WTC11 (cell line): ENCODE measurements at regions not wholly inside any gene's neighbourhood (a gene's known extent, or its start where the extent isn't known, plus 50 kb on each side); places are given as distances from the start of the nearest gene placed in this dataset.

ENCODE experiments used
- ATAC-seq: fragments of 200-7000 bp; cut with Tn5 transposase; 2 replicates; pipeline ENCODE4 v1.10.0; 2021; ENCODE audit warnings: mild to moderate bottlenecking, moderate library complexity
- CTCF ChIA-PET: fragments of 300-600 bp; sonication (Branson Sonifier 250); formaldehyde crosslinking; loops from one replicate; lab custom pipeline; 2021; ENCODE audit warnings: antibody characterized with exemption; lab: Charles Lee
- POLR2A ChIA-PET: fragments of 350-600 bp; sonication (Branson Sonifier 250); formaldehyde crosslinking; loops from one replicate; lab custom pipeline; 2021; ENCODE audit warnings: antibody characterized with exemption; lab: Charles Lee
- DNase-seq: peaks from one replicate; pipeline ENCODE4 v3.0.0; 2021; ENCODE audit warnings: low spot score
- H3K27ac Mint-ChIP-seq: 2 replicates; pipeline ENCODE4 v1.8.0; 2021; ENCODE audit warnings: mixed read lengths
- H3K27me3 Mint-ChIP-seq: 2 replicates; pipeline ENCODE4 v1.8.0; 2021; ENCODE audit warnings: low read depth, mild to moderate bottlenecking, moderate library complexity, mixed read lengths
- H3K36me3 Mint-ChIP-seq: 2 replicates; pipeline ENCODE4 v1.8.0; 2021; ENCODE audit warnings: mixed read lengths
- H3K4me1 Mint-ChIP-seq: 2 replicates; pipeline ENCODE4 v1.8.0; 2022; ENCODE audit warnings: mixed read lengths
- H3K4me3 Mint-ChIP-seq: 2 replicates; pipeline ENCODE4 v1.8.0; 2021; ENCODE audit warnings: mild to moderate bottlenecking, moderate library complexity, mixed read lengths
- H3K9me3 Mint-ChIP-seq: 2 replicates; pipeline ENCODE4 v1.8.0; 2021; ENCODE audit warnings: mixed read lengths
- ELF4 ChIP-seq: sonication (generic); formaldehyde crosslinking; IDR thresholded peaks from 2 replicates; pipeline ENCODE4 v1.8.1; 2022; ENCODE audit warnings: low read depth, mild to moderate bottlenecking, moderate library complexity, missing genetic modification reagents
- EMX1 ChIP-seq: fragments of 250-450 bp; sonication (Bioruptor Pico); IDR thresholded peaks from 2 replicates; pipeline ENCODE4 v1.8.0; 2021; ENCODE audit warnings: mild to moderate bottlenecking
- FOXK1 ChIP-seq: sonication (generic); formaldehyde crosslinking; IDR thresholded peaks from 2 replicates; pipeline ENCODE4 v1.8.0; 2022; ENCODE audit warnings: mild to moderate bottlenecking, moderate library complexity, missing genetic modification reagents
- IRF2 ChIP-seq: sonication (generic); formaldehyde crosslinking; IDR thresholded peaks from 2 replicates; pipeline ENCODE4 v1.8.0; 2022; ENCODE audit warnings: low read depth, missing genetic modification reagents, borderline replicate concordance
- KAT7 ChIP-seq: sonication (generic); formaldehyde crosslinking; IDR thresholded peaks from 2 replicates; pipeline ENCODE4 v1.8.1; 2023; ENCODE audit warnings: missing genetic modification reagents, mild to moderate bottlenecking, borderline replicate concordance
- MYBL2 ChIP-seq: sonication (generic); formaldehyde crosslinking; IDR thresholded peaks from 2 replicates; pipeline ENCODE4 v1.8.1; 2023; ENCODE audit warnings: mild to moderate bottlenecking, moderate library complexity, missing genetic modification reagents
- NFYB ChIP-seq: sonication (generic); formaldehyde crosslinking; conservative IDR thresholded peaks from 2 replicates; pipeline ENCODE4 v1.8.0; 2022; ENCODE audit warnings: low read depth, missing genetic modification reagents
- RORB ChIP-seq: fragments of 250-450 bp; sonication (Bioruptor Pico); IDR thresholded peaks from 2 replicates; pipeline ENCODE4 v1.9.0; 2021; ENCODE audit warnings: mild to moderate bottlenecking
- ZBTB21 ChIP-seq: sonication (generic); formaldehyde crosslinking; IDR thresholded peaks from 2 replicates; pipeline ENCODE4 v1.8.1; 2023; ENCODE audit warnings: mild to moderate bottlenecking, missing genetic modification reagents, borderline replicate concordance
- ZNF138 ChIP-seq: sonication (generic); formaldehyde crosslinking; conservative IDR thresholded peaks from 2 replicates; pipeline ENCODE4 v1.8.1; 2022; ENCODE audit warnings: mild to moderate bottlenecking, moderate library complexity, missing genetic modification reagents
- ZNF263 ChIP-seq: sonication (generic); formaldehyde crosslinking; IDR thresholded peaks from 2 replicates; pipeline ENCODE4 v1.8.1; 2022; ENCODE audit warnings: low read depth, mild to moderate bottlenecking, moderate library complexity, missing genetic modification reagents
- ZNF396 ChIP-seq: fragments of 250-450 bp; sonication (Bioruptor Pico); IDR thresholded peaks from 2 replicates; pipeline ENCODE4 v1.8.0; 2021; ENCODE audit warnings: mild to moderate bottlenecking, moderate library complexity, borderline replicate concordance
- TF ChIP-seq, protein P1 (sequence below): sonication (generic); formaldehyde crosslinking; IDR thresholded peaks from 2 replicates; pipeline ENCODE4 v1.8.1; 2022; ENCODE audit warnings: low read depth, mild to moderate bottlenecking, moderate library complexity, missing genetic modification reagents, borderline replicate concordance
- TF ChIP-seq, protein P2 (sequence below): fragments of 250-450 bp; sonication (Bioruptor Pico); IDR thresholded peaks from 2 replicates; pipeline ENCODE4 v1.8.0; 2021; ENCODE audit warnings: mild to moderate bottlenecking
- TF ChIP-seq, protein P3 (sequence below): sonication (generic); formaldehyde crosslinking; IDR thresholded peaks from 2 replicates; pipeline ENCODE4 v1.8.1; 2023; ENCODE audit warnings: mild to moderate bottlenecking, missing genetic modification reagents
- TF ChIP-seq, protein P4 (sequence below): fragments of 250-450 bp; sonication (Bioruptor Pico); conservative IDR thresholded peaks from 2 replicates; pipeline ENCODE4 v1.9.0; 2021; ENCODE audit warnings: mild to moderate bottlenecking
- TF ChIP-seq, protein P5 (sequence below): sonication (generic); formaldehyde crosslinking; conservative IDR thresholded peaks from 2 replicates; pipeline ENCODE4 v1.8.1; 2023; ENCODE audit warnings: mild to moderate bottlenecking, low read depth, missing genetic modification reagents, moderate library complexity
- TF ChIP-seq, protein P6 (sequence below): sonication (generic); formaldehyde crosslinking; IDR thresholded peaks from 2 replicates; pipeline ENCODE4 v1.8.0; 2022; ENCODE audit warnings: mild to moderate bottlenecking, missing genetic modification reagents
- TF ChIP-seq, protein P7 (sequence below): sonication (generic); formaldehyde crosslinking; IDR thresholded peaks from 2 replicates; pipeline ENCODE4 v1.8.0; 2023; ENCODE audit warnings: mild to moderate bottlenecking, missing genetic modification reagents

DNA sequence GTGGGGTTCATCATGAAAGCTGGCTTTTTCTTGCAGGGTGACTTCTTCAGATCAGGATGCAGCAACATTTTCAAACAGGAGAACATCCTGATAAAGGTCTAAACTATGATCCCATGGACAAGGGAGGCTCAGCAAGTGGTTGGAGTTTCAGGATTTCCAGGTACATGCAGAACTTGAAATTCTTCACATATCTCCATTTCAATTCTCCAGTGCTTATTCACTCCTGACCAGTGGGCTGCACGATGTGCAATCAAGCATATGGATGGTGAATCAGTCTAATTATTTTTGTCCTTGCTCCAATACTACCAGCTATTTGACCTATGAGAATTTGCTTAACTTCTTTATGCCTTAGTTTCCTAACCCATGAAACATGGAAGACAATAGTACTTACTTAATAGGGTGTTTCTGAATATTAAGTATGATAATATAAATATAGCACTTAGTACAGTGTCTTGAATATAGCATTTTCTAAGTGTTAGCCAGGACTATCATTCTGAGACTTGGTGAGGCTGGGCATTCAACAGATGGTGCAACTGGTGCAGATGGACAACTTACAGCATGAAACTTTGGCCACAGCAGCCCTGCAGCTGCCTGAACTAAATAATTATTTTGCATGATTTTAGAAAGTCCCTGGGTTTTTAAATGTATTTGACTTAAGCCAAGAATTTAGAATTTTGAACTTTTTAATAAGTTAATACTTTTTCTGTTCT is 92.4 kb downstream of the HPGD start:
- DNase-seq (no peak), ATAC-seq (no peak)
- ChIA-PET POLR2A (no interaction called here), CTCF (no interaction called here)
- Mint-ChIP-seq H3K4me3 (no peak overlapping the region), H3K36me3 (no peaks in the 10 kb centered on the region), H3K27ac (no peak overlapping the region), H3K4me1 (peaks cover 7% of the 10 kb centered on the region), H3K27me3 (peaks cover 25% of the 10 kb centered on the region), H3K9me3 (peaks cover 4% of the 10 kb centered on the region)
- TF ChIP-seq, protein P1, sequence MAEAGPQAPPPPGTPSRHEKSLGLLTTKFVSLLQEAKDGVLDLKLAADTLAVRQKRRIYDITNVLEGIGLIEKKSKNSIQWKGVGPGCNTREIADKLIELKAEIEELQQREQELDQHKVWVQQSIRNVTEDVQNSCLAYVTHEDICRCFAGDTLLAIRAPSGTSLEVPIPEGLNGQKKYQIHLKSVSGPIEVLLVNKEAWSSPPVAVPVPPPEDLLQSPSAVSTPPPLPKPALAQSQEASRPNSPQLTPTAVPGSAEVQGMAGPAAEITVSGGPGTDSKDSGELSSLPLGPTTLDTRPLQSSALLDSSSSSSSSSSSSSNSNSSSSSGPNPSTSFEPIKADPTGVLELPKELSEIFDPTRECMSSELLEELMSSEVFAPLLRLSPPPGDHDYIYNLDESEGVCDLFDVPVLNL (CRISPR knock-in tag), result no peak

DNA sequence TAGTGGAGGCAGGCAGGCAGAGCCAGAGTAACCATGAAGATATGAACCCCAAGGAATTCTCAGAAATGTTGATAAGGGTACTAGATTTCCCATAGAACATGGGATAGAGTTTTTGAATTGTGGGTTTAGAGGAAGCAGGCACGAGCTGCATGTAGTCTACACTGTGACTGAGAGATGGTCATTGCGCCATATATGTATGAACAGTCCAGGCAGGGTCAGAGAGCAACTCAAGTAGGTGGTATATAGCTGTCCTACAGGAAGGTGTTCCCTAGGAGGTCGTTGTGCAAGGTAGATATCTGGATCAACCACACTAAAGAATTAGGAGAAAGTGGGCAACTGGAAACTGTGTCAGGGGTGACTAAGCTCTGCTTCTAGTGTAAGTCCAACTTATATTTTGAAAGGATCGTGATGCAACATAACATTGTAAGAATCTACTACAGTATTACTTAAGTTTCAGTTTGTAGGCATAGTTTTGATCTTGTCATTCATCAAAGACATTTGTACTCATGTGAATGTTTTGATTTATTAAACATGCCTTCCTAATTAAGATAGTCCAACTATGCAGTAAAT is 94.6 kb downstream of the HPGD start:
- ChIA-PET CTCF (no interaction called here), POLR2A (no interaction called here)
- Mint-ChIP-seq H3K27me3 (peaks cover 7% of the 10 kb centered on the region), H3K4me3 (no peak overlapping the region), H3K36me3 (no peaks in the 10 kb centered on the region), H3K27ac (no peak overlapping the region), H3K9me3 (peaks cover under 1% of the 10 kb centered on the region; the same call in 1 of the 2 replicates)
- ATAC-seq, result no peak
- TF ChIP-seq, protein P2, sequence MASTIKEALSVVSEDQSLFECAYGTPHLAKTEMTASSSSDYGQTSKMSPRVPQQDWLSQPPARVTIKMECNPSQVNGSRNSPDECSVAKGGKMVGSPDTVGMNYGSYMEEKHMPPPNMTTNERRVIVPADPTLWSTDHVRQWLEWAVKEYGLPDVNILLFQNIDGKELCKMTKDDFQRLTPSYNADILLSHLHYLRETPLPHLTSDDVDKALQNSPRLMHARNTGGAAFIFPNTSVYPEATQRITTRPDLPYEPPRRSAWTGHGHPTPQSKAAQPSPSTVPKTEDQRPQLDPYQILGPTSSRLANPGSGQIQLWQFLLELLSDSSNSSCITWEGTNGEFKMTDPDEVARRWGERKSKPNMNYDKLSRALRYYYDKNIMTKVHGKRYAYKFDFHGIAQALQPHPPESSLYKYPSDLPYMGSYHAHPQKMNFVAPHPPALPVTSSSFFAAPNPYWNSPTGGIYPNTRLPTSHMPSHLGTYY, result no peak
- TF ChIP-seq, protein P3, sequence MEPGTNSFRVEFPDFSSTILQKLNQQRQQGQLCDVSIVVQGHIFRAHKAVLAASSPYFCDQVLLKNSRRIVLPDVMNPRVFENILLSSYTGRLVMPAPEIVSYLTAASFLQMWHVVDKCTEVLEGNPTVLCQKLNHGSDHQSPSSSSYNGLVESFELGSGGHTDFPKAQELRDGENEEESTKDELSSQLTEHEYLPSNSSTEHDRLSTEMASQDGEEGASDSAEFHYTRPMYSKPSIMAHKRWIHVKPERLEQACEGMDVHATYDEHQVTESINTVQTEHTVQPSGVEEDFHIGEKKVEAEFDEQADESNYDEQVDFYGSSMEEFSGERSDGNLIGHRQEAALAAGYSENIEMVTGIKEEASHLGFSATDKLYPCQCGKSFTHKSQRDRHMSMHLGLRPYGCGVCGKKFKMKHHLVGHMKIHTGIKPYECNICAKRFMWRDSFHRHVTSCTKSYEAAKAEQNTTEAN (CRISPR knock-in tag), result no peak
- TF ChIP-seq NFYB (no peak), RORB (no peak), ZNF138 (CRISPR knock-in tag) (no peak)
- TF ChIP-seq, all 79 proteins: peak for 0
- DNase-seq, result no peak
- no peaks in the 10 kb centered on the region for H3K4me1 Mint-ChIP-seq

DNA sequence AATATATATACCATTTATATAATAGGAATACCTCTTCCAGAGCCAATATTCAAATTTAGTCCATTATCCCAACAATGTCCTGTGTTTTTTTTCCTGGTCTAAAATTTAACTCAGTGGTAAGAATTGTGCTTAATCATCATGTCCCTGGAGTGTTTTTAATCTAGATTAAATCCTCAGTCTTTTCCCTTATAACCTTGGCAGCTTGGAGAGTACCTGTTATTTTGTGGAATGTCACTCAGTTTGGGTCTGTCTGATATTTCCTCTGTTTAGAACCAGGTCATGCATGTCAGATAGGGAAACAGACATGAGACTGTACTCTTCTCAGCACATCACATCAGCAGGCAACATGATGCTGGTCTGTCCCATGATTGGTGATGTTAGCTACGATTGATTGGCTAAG is 96.6 kb downstream of the HPGD start:
- ATAC-seq (no peak), DNase-seq (no peak)
- H3K9me3 Mint-ChIP-seq, result no peaks in the 10 kb centered on the region
- no peak overlapping the region for H3K27ac Mint-ChIP-seq
- no peak overlapping the region for H3K4me3 Mint-ChIP-seq
- H3K36me3 Mint-ChIP-seq, result no peaks in the 10 kb centered on the region
- H3K27me3 Mint-ChIP-seq, result no peaks in the 10 kb centered on the region; the same call in 1 of the 2 replicates
- POLR2A ChIA-PET, result no interaction called here
- no peaks in the 10 kb centered on the region for H3K4me1 Mint-ChIP-seq
- CTCF ChIA-PET, result no interaction called here
- TF ChIP-seq KAT7, result no peak
- TF ChIP-seq ZBTB21 (CRISPR knock-in tag), result no peak
- TF ChIP-seq, protein P4, sequence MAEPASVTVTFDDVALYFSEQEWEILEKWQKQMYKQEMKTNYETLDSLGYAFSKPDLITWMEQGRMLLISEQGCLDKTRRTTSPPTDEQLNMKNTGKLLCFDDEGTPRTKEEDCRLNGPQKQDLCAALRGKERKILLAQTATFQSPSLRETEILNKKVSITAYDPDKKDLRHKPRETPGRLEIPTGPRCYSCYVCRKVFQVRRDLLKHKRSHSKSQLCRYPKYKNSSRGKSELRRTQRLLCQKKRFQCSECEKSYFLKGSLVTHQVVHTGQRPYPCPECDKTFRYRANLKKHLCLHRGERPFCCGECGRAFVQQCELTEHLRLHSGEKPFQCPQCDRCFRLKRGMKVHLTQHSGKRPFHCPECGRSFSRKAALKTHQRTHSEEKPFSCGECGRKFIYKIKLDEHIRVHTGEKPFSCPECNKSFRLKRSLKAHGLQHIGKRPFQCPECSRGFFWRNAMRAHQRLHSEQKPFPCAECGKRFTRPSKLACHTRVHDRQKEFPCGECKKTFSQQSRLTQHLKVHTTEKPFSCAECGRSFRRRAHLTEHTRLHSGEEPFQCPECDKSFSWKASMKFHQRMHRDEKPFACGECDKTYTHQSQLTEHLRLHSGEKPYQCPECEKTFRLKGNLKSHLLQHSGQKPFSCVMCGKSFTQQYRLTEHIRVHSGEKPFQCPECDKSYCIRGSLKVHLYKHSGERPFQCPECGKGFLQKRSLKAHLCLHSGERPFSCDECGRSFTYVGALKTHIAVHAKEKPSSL, result no peak
- no peak for TF ChIP-seq ZNF396 (CRISPR knock-in tag)
- TF ChIP-seq ZNF263 (CRISPR knock-in tag), result no peak
- TF ChIP-seq, protein P5, sequence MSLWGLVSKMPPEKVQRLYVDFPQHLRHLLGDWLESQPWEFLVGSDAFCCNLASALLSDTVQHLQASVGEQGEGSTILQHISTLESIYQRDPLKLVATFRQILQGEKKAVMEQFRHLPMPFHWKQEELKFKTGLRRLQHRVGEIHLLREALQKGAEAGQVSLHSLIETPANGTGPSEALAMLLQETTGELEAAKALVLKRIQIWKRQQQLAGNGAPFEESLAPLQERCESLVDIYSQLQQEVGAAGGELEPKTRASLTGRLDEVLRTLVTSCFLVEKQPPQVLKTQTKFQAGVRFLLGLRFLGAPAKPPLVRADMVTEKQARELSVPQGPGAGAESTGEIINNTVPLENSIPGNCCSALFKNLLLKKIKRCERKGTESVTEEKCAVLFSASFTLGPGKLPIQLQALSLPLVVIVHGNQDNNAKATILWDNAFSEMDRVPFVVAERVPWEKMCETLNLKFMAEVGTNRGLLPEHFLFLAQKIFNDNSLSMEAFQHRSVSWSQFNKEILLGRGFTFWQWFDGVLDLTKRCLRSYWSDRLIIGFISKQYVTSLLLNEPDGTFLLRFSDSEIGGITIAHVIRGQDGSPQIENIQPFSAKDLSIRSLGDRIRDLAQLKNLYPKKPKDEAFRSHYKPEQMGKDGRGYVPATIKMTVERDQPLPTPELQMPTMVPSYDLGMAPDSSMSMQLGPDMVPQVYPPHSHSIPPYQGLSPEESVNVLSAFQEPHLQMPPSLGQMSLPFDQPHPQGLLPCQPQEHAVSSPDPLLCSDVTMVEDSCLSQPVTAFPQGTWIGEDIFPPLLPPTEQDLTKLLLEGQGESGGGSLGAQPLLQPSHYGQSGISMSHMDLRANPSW (CRISPR knock-in tag), result no peak
- no peak for TF ChIP-seq EMX1 (CRISPR knock-in tag)
- TF ChIP-seq IRF2 (CRISPR knock-in tag), result no peak
- TF ChIP-seq MYBL2 (CRISPR knock-in tag), result no peak
- TF ChIP-seq FOXK1 (CRISPR knock-in tag), result no peak
- TF ChIP-seq, protein P6, sequence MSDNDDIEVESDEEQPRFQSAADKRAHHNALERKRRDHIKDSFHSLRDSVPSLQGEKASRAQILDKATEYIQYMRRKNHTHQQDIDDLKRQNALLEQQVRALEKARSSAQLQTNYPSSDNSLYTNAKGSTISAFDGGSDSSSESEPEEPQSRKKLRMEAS (CRISPR knock-in tag), result no peak
- TF ChIP-seq, protein P7, sequence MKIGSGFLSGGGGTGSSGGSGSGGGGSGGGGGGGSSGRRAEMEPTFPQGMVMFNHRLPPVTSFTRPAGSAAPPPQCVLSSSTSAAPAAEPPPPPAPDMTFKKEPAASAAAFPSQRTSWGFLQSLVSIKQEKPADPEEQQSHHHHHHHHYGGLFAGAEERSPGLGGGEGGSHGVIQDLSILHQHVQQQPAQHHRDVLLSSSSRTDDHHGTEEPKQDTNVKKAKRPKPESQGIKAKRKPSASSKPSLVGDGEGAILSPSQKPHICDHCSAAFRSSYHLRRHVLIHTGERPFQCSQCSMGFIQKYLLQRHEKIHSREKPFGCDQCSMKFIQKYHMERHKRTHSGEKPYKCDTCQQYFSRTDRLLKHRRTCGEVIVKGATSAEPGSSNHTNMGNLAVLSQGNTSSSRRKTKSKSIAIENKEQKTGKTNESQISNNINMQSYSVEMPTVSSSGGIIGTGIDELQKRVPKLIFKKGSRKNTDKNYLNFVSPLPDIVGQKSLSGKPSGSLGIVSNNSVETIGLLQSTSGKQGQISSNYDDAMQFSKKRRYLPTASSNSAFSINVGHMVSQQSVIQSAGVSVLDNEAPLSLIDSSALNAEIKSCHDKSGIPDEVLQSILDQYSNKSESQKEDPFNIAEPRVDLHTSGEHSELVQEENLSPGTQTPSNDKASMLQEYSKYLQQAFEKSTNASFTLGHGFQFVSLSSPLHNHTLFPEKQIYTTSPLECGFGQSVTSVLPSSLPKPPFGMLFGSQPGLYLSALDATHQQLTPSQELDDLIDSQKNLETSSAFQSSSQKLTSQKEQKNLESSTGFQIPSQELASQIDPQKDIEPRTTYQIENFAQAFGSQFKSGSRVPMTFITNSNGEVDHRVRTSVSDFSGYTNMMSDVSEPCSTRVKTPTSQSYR (CRISPR knock-in tag), result no peak
- TF ChIP-seq ELF4 (CRISPR knock-in tag), result no peak
